GM23338 (cell line): ENCODE measurements at regions not wholly inside any gene's neighbourhood (a gene's known extent, or its start where the extent isn't known, plus 50 kb on each side); places are given as distances from the start of the nearest gene placed in this dataset.

Experiments used
- ATAC-seq: fragments of 200-7000 bp; cut with Tn5 transposase; 3 replicates; pipeline ENCODE4 v1.9.1; 2020
- DNase-seq: peaks from one replicate; pipeline ENCODE4 v3.0.0-alpha.2; 2015; ENCODE audit warnings: low spot score
- H2AFZ ChIP-seq: fragments of 200-600 bp; sonication (generic); 2 replicates; pipeline ENCODE4 v1.8.0; 2016; ENCODE audit warnings: antibody characterized with exemption, mild to moderate bottlenecking, moderate library complexity
- H3F3A ChIP-seq: fragments of 200-600 bp; sonication (generic); replicated peaks from 2 replicates; pipeline ENCODE4 v1.8.0; 2017; ENCODE audit warnings: antibody characterized with exemption, mixed run types, low read depth
- H3K27ac ChIP-seq: fragments of 200-600 bp; sonication (generic); 2 replicates; pipeline ENCODE4 v1.6.1; 2016; ENCODE audit warnings: low read depth
- H3K27me3 ChIP-seq: fragments of 200-600 bp; sonication (generic); 2 replicates; pipeline ENCODE4 v1.8.0; 2016; ENCODE audit warnings: mild to moderate bottlenecking, mixed run types, moderate library complexity; ENCODE audit not compliant: insufficient read depth
- H3K36me3 ChIP-seq: fragments of 200-600 bp; sonication (generic); 2 replicates; pipeline ENCODE4 v1.8.0; 2016; ENCODE audit warnings: mild to moderate bottlenecking; ENCODE audit not compliant: insufficient read depth
- H3K4me1 ChIP-seq: fragments of 200-600 bp; sonication (generic); 2 replicates; pipeline ENCODE4 v1.8.0; 2016; ENCODE audit warnings: mild to moderate bottlenecking, moderate library complexity; ENCODE audit not compliant: insufficient read depth
- H3K4me2 ChIP-seq: fragments of 200-600 bp; sonication (generic); 2 replicates; pipeline ENCODE4 v1.7.1; 2017; ENCODE audit warnings: mixed run types
- H3K4me3 ChIP-seq: fragments of 200-600 bp; sonication (generic); 2 replicates; pipeline ENCODE4 v1.6.1; 2016; ENCODE audit warnings: mixed run types
- H3K79me2 ChIP-seq: fragments of 200-600 bp; sonication (generic); replicated peaks from 2 replicates; pipeline ENCODE4 v1.8.0; 2017; ENCODE audit warnings: mild to moderate bottlenecking; ENCODE audit not compliant: insufficient read depth
- H3K9me2 ChIP-seq: fragments of 200-600 bp; sonication (generic); 2 replicates; pipeline ENCODE4 v1.8.0; 2017; ENCODE audit not compliant: insufficient read depth
- H4K20me1 ChIP-seq: fragments of 200-600 bp; sonication (generic); replicated peaks from 2 replicates; pipeline ENCODE4 v1.8.0; 2017; ENCODE audit warnings: mild to moderate bottlenecking; ENCODE audit not compliant: insufficient read depth
- H3K27ac Mint-ChIP-seq: 2 replicates; pipeline ENCODE4 v1.8.0; 2020; ENCODE audit warnings: inconsistent platforms, mild to moderate bottlenecking, moderate library complexity, mixed read lengths
- H3K27me3 Mint-ChIP-seq: 3 replicates; pipeline ENCODE4 v1.8.0; 2022; ENCODE audit warnings: low read depth, mild to moderate bottlenecking, moderate library complexity, mixed read lengths, inconsistent platforms; ENCODE audit not compliant: insufficient read depth, poor library complexity
- H3K36me3 Mint-ChIP-seq: 3 replicates; pipeline ENCODE4 v1.8.0; 2021; ENCODE audit warnings: low read depth, mild to moderate bottlenecking, inconsistent platforms, moderate library complexity, mixed read lengths
- H3K4me1 Mint-ChIP-seq: 3 replicates; pipeline ENCODE4 v1.8.0; 2020; ENCODE audit warnings: mild to moderate bottlenecking, inconsistent platforms, mixed read lengths
- H3K4me3 Mint-ChIP-seq: 3 replicates; pipeline ENCODE4 v1.8.0; 2021; ENCODE audit warnings: moderate library complexity, mild to moderate bottlenecking, inconsistent platforms, mixed read lengths
- H3K9me3 Mint-ChIP-seq: 3 replicates; pipeline ENCODE4 v1.8.0; 2020; ENCODE audit warnings: moderate library complexity, mild to moderate bottlenecking, inconsistent platforms, mixed read lengths
- CTCF ChIP-seq, 2 experiments: fragments of 200-600 bp in 1 of 2; sonication (generic) in 1 of 2; conservative IDR thresholded peaks; 2 replicates each; pipeline versions ENCODE4 v1.5.1 to v1.6.1; 2016 to 2017; ENCODE audit warnings: antibody characterized with exemption in 2 of 2, low read depth in 2 of 2, mild to moderate bottlenecking in 2 of 2, moderate library complexity in 1 of 2
- NANOG ChIP-seq: IDR thresholded peaks from 2 replicates; pipeline ENCODE4 v1.6.1; 2016; ENCODE audit warnings: antibody characterized with exemption, borderline replicate concordance
- POLR2AphosphoS5 ChIP-seq: IDR thresholded peaks from 2 replicates; pipeline ENCODE4 v1.6.1; 2016; ENCODE audit warnings: antibody characterized with exemption, low read depth
- STAT1 ChIP-seq: IDR thresholded peaks from one replicate; pipeline ENCODE4 v1.6.1; 2016; ENCODE audit warnings: antibody characterized with exemption; ENCODE audit not compliant: unreplicated experiment
- ZNF114 ChIP-seq: fragments of 250-450 bp; sonication (Bioruptor Pico); IDR thresholded peaks from 2 replicates; pipeline ENCODE4 v1.5.0; 2020; ENCODE audit warnings: mild to moderate bottlenecking, moderate library complexity
- ZNF331 ChIP-seq: fragments of 250-450 bp; sonication (Bioruptor Pico); IDR thresholded peaks from 2 replicates; pipeline ENCODE4 v1.5.0; 2020; ENCODE audit warnings: low read depth, mild to moderate bottlenecking, moderate library complexity
- ZNF462 ChIP-seq: fragments of 250-450 bp; sonication (Bioruptor Pico); IDR thresholded peaks from 2 replicates; pipeline ENCODE4 v1.5.0; 2020; ENCODE audit warnings: mild to moderate bottlenecking, moderate library complexity

GRCh38 chr1:8158995-8159394 lies 132.9 kb upstream of the ERRFI1 start (continued):
- TF ChIP-seq ZNF462 (no peak), CTCF (conservative IDR thresholded peaks at IDR 0.05; ENCODE audit: low read depth in 2 of 2) (no peak), ZNF114 (CRISPR knock-in tag) (no peak), POLR2AphosphoS5 (no peak), NANOG (no peak)

GRCh38 chr1:8157765-8158164 lies 131.7 kb upstream of the ERRFI1 start:
- DNase-seq: no peak
- Histone ChIP-seq H3F3A (no peaks in the 10 kb centered on the region), H3K4me3 (no peak overlapping the region), H3K4me1 (peaks cover 7% of the 10 kb centered on the region), H4K20me1 (no peaks in the 10 kb centered on the region), H3K4me2 (no peak overlapping the region), H3K27ac (no peak overlapping the region), H3K9me2 (no peaks in the 10 kb centered on the region; the same call in 1 of the 2 replicates), H3K79me2 (no peaks in the 10 kb centered on the region), H3K36me3 (no peaks in the 10 kb centered on the region), H2AFZ (no peak overlapping the region), H3K27me3 (no peaks in the 10 kb centered on the region)
- no peak overlapping the region for H3K27ac Mint-ChIP-seq
- H3K9me3 Mint-ChIP-seq: peaks cover 8% of the 10 kb centered on the region
- peaks cover 11% of the 10 kb centered on the region; the same call in 2 of the 3 replicates for H3K36me3 Mint-ChIP-seq
- H3K4me3 Mint-ChIP-seq: no peak overlapping the region
- H3K27me3 Mint-ChIP-seq: peaks cover 13% of the 10 kb centered on the region
- peaks cover 11% of the 10 kb centered on the region for H3K4me1 Mint-ChIP-seq
- no peak for ATAC-seq
- no peak for TF ChIP-seq POLR2AphosphoS5
- TF ChIP-seq STAT1: no peak
- no peak for TF ChIP-seq ZNF462
- TF ChIP-seq ZNF331 (CRISPR knock-in tag): no peak
